NCI-H2029 (cell line): ENCODE measurements at regions not wholly inside any gene's neighbourhood (a gene's known extent, or its start where the extent isn't known, plus 50 kb on each side); places are given as distances from the start of the nearest gene placed in this dataset.
"Not testable (repeated sequence)": the region's sequence is repeated elsewhere in the genome, so short reads cannot be mapped to it uniquely, and the experiment has no call there.

ENCODE experiments used
- DNase-seq: peaks from one replicate; lab custom pipeline; 2025; lab: John Stamatoyannopoulos, UW

- no peak for DNase-seq
Observed at GRCh38 chr6:112651239-112651638, 304.1 kb downstream of the RFPL4B start.

- no peak for DNase-seq
Observed at GRCh38 chr6:112659912-112660311, 312.8 kb downstream of the RFPL4B start.

- DNase-seq, result no peak
Observed at GRCh38 chr6:112660626-112661025, 313.5 kb downstream of the RFPL4B start.

- no peak for DNase-seq
Observed at GRCh38 chr6:112663698-112664097, 316.6 kb downstream of the RFPL4B start.

DNA sequence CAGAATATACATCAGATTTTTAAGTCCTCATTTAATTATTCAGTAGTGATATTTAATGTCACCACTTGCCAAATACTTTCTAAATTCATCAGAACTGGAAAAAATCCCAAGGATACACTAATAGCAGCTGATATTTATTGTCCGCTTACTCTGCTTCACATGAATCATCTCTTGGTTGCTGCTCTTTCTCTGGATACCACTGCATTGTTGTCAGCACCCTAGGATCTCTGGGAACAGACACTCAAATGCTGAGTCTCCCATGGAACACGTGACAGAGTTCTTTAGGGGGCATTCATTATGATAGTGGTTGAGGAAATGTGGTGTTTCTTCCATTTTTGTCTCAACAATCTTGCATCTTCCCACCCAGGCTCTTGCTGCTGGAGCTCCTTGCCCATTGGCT lies 318.0 kb downstream of the RFPL4B start:
- no peak for DNase-seq

GRCh38 chr6:112665815-112666214 lies 318.7 kb downstream of the RFPL4B start:
- DNase-seq, result no peak

DNA sequence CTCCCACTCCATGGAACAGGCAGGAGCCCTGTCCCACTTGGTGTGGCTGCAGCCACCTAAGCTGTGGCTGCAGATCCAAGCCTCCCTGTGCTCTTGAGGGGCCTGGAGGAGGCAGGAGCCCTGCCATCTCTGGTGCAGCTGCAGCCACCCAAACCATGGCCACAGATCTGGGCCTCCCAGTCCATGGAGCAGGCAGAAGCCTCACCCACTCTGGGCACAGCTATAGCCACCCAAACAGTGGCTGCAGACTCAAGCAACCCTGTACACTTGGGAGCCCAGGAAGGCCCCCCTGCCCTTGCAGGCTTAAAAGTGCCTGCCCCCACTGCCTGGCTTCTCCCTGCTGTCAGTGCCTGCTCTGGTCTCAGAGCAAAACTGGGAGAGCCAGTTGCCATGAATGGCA lies 320.3 kb downstream of the RFPL4B start:
- DNase-seq, result no peak

DNA sequence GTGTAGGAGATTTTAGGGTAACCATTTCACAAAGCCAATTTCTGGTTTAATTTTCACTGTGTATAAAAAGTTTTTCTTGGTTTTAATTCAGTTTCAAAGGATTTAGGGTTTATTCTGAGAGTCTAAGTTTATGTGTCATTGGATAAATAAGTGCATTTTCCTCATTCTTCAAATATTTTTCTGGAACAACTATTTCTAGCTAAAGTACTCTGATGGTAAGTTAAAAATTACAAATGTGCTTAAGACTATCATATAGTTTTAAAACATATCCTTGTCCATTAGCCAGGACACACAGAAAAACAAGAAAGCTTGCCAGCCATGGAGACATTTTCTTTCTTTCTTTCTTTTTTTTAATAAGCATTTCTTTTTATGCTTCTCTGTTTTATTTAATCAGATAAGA lies 333.0 kb downstream of the RFPL4B start:
- no peak for DNase-seq

GRCh38 chr6:112682071-112682470 lies 334.9 kb downstream of the RFPL4B start:
- DNase-seq, result no peak

- no peak for DNase-seq
Observed at GRCh38 chr6:112683106-112683505, 336.0 kb downstream of the RFPL4B start.

DNA sequence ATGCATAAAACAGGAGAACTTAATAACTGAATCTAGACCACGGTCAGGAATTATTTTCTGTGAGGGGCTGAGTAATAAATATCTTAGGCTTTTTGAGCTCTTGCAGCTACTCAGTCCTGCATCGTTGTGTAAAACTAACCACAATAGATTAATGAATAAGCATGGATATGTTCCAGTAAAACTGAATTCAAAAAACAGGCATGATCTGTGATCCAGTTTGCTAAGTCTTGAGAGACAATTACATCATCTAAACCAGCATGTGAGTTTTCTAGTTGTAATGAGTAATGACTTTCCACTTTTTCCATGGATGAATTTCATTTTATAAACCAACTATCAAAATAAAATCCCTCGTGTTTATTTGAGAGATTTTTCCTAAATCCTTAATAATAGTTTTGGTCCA lies 336.8 kb downstream of the RFPL4B start:
- no peak for DNase-seq

DNA sequence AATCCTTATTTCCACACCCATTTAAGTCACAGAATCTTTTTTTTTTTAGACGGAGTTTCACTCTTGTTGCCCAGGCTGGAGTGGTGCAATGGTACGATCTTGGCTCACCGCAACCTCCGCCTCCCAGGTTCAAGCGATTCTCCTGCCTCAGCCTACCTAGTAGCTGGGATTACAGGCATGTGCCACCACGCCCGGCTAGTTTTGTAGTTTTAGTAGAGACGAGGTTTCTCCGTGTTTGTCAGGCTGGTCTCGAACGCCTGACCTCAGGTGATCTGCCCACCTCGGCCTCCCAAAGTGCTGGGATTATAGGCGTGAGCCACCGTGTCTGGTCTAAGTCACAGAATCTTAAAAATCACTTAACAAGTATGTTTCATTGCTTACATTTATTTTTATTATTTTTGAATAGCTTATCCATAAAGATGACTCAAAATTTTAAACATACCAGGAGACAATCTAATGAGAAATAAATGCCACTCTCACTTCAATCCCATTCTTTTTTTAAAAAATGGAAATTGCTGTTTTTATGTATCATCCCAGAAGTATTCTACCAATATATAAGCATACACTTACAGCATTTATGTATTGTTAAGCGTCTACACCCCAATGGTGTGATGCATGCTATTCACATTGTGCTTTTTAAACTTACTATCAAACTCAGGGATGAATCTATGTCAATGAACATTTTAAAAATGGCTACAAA lies 338.5 kb downstream of the RFPL4B start:
- not testable (repeated sequence) for DNase-seq

DNA sequence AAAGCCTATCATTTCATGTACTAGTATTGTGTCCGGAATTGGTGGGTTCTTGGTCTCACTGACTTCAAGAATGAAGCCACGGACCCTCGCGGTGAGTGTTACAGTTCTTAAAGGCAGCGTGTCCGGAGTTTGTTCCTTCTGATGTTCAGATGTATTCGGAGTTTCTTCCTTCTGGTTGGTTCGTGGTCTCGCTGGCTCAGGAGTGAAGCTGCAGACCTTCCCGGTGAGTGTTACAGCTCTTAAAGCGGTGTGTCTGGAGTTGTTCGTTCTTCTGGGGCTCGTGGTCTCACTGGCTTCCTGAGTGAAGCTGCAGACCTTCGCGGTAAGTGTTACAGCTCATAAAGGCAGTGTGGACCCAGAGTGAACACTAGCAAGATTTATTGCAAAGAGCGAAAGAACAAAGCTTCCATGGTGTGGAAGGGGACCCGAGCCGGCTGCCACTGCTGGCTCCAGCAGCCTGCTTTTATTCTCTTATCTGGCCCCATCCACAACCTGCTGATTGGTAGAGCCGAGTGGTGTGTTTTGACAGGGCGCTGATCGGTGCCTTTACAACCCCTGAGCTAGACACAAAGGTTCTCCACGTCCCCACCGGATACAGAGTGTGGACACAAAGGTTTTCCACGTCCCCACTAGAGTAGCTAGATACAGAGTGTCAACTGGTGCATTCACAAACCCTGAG lies 341.5 kb downstream of the RFPL4B start:
- not testable (repeated sequence) for DNase-seq

DNA sequence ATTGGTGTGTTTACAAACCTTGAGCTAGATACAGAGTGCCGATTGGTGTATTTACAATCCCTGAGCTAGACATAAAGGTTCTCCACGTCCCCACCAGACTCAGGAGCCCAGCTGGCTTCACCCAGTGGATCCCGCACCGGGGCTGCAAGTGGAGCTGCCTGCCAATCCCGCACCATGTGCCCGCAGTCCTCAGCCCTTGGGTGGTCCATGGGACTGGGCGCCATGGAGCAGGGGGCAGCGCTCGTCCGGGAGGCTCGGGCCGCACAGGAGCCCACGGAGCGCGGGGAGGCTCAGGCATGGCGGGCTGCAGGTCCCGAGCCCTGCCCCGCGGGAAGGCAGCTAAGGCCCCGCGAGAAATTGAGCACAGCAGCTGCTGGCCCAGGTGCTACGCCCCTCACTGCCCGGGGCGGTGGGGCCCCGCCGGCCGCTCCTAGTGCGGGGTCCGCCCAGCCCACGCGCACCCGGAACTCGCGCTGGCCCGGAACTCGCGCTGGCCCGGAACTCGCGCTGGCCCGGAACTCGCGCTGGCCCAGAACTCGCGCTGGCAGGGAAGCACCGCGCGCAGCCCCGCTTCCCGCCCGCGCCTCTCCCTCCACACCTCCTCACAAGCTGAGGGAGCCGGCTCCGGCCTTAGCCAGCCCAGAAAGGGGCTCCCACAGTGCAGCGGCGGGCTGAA lies 342.2 kb downstream of the RFPL4B start:
- not testable (repeated sequence) for DNase-seq

DNA sequence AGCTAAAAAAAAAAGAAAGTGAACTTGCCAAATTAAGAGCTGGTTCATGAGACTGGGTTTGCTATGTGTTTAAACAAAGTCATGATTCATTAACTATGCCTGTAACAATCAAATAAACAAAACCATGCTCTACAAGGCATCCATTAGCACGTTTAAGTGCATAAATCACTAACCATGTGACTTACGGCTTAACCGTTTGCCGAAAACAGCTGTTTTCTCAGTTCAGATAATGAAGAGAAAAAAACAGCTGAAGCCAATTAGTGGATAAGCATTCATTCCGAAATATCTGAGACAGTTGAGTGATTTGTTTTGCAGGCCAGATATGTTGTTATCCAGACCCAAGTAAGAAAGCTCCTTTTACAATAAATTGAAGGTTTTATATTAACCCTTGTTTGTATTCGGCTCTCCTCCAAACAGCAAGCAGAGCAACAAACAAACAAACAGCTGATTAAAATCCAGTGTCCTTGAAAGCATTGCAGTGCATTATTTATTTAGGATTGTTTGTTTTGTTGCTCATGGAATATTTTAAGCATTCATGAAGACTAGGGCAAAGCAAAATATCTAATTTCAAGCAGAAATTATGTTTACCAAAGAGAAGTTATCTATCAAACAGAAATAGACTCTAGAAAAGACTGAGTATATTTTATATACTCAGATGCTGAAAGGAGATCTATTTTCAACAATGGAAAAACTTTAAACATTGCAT lies 343.5 kb downstream of the RFPL4B start:
- DNase-seq, result peak; percentile 5

- no peak for DNase-seq
Observed at GRCh38 chr6:112691289-112691688, 344.2 kb downstream of the RFPL4B start.

- no peak for DNase-seq
Observed at GRCh38 chr6:112695001-112695400, 347.9 kb downstream of the RFPL4B start.

DNA sequence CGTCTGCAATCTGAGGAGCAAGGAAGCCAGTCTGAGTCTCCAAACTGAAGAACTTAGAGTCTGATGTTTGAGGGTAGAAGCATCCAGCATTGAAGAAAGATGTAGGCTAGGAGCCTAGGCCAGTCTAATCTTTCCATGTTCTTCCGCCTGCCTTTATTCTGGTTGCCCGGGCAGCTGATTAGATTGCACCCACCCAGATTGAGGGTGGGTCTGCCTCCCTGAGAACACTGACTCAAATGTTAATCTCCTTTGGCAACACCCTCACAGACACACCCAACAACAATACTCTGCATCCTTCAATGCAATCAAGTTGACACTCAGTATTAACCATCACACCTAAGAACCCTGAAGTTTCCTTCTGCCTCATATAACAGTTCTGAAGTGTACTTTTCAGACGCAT lies 350.1 kb downstream of the RFPL4B start:
- DNase-seq, result no peak

DNA sequence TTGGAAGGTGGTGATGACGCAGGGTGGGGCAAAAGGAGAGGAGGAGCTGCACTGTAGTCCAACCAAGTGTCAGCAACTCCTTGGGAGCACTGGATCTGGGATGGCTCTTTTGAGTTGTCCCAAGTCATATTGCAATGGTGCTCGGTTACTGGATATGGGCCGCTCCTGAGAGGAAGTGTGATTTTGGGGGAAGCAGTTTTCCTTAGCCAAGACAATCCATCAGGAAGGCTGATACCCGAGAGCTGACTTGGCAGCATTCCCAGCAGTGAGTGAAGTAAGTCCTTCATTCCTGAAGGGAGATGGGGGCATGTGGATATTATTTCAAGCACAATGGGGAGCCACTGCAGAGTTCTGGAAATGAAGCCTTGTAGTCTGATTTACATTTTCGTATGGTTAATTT lies 354.1 kb downstream of the RFPL4B start:
- DNase-seq, result peak; percentile 56

DNA sequence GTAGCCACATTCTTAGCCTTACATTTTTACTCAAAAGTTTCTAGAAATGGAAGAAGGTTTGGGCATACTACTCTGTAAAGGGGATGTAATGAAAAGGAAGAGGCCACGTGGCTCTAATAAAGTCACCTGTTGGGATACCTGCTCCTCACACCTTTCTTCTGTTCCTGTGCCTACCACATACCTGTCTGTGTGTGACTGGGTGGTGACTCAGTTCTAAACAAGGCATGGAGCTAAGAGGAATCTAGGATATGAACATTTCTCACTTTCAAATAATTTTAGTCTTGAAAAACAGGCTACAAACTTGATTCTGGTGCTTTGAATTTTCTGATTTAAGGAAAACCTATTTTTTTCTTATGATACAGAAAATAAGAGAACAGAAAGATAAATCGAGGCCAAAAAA lies 363.6 kb downstream of the RFPL4B start:
- no peak for DNase-seq

DNA sequence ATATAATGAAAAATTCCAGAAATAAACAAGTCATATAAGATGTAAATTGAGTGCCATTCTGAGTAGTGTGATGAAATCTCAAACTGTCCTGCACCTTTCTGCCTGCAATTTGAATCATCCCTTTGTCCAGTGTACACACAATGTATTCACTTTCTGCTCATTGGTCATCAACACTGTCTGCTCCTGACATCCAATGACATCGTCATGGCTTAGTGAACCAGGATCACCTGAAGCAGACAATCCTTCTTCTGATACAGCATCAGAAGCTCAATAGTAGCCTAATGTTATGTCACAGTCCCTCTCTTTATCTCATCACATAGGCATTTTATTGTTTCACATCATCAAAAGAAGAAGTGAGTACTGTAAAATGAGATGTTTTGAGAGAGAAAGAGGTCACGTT lies 366.3 kb downstream of the RFPL4B start:
- no peak for DNase-seq

DNA sequence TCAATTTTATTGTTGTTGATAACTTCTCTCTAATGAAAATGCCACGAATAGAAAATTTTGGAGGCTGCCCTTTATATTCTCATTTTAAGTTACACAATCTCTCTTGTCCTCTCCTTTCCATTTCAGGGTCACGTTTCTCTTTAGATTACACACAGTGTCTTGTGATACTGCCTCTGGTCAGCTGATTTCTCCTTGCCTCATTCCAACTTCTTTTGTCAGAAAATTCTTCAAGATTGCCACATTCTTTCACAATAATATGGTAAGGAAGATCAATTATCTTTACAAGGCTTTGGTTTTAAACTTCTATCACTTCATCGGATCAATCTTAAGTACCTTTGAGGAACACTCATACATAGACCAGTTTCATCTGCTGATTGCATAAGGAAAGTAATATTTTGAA lies 370.3 kb downstream of the RFPL4B start:
- DNase-seq, result no peak

- DNase-seq, result no peak
Observed at GRCh38 chr6:112717856-112718255, 370.7 kb downstream of the RFPL4B start.
